K562 (cell line): ENCODE measurements at regions not wholly inside any gene's neighbourhood (a gene's known extent, or its start where the extent isn't known, plus 50 kb on each side); places are given as distances from the start of the nearest gene placed in this dataset.

Source experiments
- BMI1 ChIP-seq: fragments of 150-350 bp; IDR thresholded peaks from 2 replicates; pipeline ENCODE4 v1.6.1; 2014; ENCODE audit warnings: low read length
- CHD2 ChIP-seq: IDR thresholded peaks from 2 replicates; pipeline ENCODE4 v1.6.1; 2011; ENCODE audit warnings: low read depth, low read length
- CREB1 ChIP-seq, 2 experiments: sonication (generic) in 1 of 2; formaldehyde crosslinking in 1 of 2; IDR thresholded peaks; 2 replicates each; pipeline versions ENCODE4 v1.6.1 to v1.8.0; 2012 to 2022; ENCODE audit warnings: inconsistent platforms in 1 of 2, mild to moderate bottlenecking in 1 of 2, missing genetic modification reagents in 1 of 2, moderate library complexity in 1 of 2
- EZH2 ChIP-seq: IDR thresholded peaks from 2 replicates; pipeline ENCODE4 v1.6.1; 2012; ENCODE audit warnings: low read depth, mild to moderate bottlenecking, inconsistent platforms, low read length, borderline replicate concordance
- POLR2A ChIP-seq: fragments of 450-650 bp; conservative IDR thresholded peaks from 2 replicates; pipeline ENCODE4 v1.6.1; 2016
- RBM39 ChIP-seq: fragments of 200-400 bp; formaldehyde crosslinking; optimal IDR thresholded peaks from 2 replicates; pipeline ENCODE3; 2018; ENCODE audit warnings: low read depth, low read length
- SIN3B ChIP-seq: fragments of 450-650 bp; IDR thresholded peaks from 2 replicates; pipeline ENCODE4 v1.6.1; 2017; ENCODE audit warnings: low read depth, mild to moderate bottlenecking, moderate library complexity
- ZNF165 ChIP-seq: fragments of 250-450 bp; sonication (Bioruptor Pico); IDR thresholded peaks from 2 replicates; pipeline ENCODE4 v1.4.0; 2020; ENCODE audit warnings: borderline replicate concordance
- TF ChIP-seq, protein P1 (sequence below): sonication (generic); formaldehyde crosslinking; IDR thresholded peaks from 2 replicates; pipeline ENCODE4 v1.8.1; 2023; ENCODE audit warnings: mild to moderate bottlenecking, missing genetic modification reagents
- TF ChIP-seq, protein P2 (sequence below): fragments of 250-450 bp; sonication (Bioruptor Pico); IDR thresholded peaks from 2 replicates; pipeline ENCODE4 v1.5.0; 2021; ENCODE audit warnings: mild to moderate bottlenecking, borderline replicate concordance
- TF ChIP-seq, protein P3 (sequence below), 2 experiments: fragments of 450-650 bp; formaldehyde crosslinking in 1 of 2; IDR thresholded peaks; 2 replicates each; pipeline versions ENCODE4 v1.4.0 to v1.6.1; 2014 to 2020; ENCODE audit warnings: mild to moderate bottlenecking in 2 of 2, borderline replicate concordance in 1 of 2, low read depth in 1 of 2
- TF ChIP-seq, protein P4 (sequence below): IDR thresholded peaks from 2 replicates; pipeline ENCODE4 v1.6.1; 2016; ENCODE audit warnings: missing genetic modification characterization, missing compliant biosample characterization

DNA sequence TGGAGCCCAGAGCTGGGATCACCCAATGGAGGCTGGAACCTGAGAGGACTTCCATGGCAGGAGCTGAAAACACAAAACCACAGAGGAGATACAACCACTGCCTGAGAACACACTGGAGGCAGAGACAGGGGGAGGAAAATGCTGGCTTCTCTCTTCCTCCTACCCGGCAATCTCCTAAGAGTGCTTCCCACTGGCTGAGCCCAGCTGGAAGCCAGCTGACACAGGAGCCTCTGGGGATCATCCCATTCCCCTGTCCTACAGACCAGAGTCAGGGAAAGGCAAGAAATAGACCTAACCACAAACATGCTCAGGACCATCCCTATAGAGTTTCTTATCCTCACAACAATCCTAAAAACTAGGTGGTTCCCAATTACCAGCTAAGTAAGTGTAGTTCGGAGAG, 112.4 kb upstream of the CDH5 start:
- TF ChIP-seq, protein P1, sequence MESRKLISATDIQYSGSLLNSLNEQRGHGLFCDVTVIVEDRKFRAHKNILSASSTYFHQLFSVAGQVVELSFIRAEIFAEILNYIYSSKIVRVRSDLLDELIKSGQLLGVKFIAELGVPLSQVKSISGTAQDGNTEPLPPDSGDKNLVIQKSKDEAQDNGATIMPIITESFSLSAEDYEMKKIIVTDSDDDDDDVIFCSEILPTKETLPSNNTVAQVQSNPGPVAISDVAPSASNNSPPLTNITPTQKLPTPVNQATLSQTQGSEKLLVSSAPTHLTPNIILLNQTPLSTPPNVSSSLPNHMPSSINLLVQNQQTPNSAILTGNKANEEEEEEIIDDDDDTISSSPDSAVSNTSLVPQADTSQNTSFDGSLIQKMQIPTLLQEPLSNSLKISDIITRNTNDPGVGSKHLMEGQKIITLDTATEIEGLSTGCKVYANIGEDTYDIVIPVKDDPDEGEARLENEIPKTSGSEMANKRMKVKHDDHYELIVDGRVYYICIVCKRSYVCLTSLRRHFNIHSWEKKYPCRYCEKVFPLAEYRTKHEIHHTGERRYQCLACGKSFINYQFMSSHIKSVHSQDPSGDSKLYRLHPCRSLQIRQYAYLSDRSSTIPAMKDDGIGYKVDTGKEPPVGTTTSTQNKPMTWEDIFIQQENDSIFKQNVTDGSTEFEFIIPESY: no peak
- TF ChIP-seq RBM39 (no peak), SIN3B (no peak), EZH2 (no peak), CREB1 (IDR thresholded peaks at IDR 0.05) (no peak), CREB1 (CRISPR knock-in tag; IDR thresholded peaks at IDR 0.05) (no peak), BMI1 (no peak), POLR2A (no peak), ZNF165 (CRISPR knock-in tag) (no peak), CHD2 (no peak)
- TF ChIP-seq, protein P2, sequence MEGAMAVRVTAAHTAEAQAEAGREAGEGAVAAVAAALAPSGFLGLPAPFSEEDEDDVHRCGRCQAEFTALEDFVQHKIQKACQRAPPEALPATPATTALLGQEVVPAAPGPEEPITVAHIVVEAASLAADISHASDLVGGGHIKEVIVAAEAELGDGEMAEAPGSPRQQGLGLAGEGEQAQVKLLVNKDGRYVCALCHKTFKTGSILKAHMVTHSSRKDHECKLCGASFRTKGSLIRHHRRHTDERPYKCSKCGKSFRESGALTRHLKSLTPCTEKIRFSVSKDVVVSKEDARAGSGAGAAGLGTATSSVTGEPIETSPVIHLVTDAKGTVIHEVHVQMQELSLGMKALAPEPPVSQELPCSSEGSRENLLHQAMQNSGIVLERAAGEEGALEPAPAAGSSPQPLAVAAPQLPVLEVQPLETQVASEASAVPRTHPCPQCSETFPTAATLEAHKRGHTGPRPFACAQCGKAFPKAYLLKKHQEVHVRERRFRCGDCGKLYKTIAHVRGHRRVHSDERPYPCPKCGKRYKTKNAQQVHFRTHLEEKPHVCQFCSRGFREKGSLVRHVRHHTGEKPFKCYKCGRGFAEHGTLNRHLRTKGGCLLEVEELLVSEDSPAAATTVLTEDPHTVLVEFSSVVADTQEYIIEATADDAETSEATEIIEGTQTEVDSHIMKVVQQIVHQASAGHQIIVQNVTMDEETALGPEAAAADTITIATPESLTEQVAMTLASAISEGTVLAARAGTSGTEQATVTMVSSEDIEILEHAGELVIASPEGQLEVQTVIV (CRISPR knock-in tag): no peak
- TF ChIP-seq, protein P3, sequence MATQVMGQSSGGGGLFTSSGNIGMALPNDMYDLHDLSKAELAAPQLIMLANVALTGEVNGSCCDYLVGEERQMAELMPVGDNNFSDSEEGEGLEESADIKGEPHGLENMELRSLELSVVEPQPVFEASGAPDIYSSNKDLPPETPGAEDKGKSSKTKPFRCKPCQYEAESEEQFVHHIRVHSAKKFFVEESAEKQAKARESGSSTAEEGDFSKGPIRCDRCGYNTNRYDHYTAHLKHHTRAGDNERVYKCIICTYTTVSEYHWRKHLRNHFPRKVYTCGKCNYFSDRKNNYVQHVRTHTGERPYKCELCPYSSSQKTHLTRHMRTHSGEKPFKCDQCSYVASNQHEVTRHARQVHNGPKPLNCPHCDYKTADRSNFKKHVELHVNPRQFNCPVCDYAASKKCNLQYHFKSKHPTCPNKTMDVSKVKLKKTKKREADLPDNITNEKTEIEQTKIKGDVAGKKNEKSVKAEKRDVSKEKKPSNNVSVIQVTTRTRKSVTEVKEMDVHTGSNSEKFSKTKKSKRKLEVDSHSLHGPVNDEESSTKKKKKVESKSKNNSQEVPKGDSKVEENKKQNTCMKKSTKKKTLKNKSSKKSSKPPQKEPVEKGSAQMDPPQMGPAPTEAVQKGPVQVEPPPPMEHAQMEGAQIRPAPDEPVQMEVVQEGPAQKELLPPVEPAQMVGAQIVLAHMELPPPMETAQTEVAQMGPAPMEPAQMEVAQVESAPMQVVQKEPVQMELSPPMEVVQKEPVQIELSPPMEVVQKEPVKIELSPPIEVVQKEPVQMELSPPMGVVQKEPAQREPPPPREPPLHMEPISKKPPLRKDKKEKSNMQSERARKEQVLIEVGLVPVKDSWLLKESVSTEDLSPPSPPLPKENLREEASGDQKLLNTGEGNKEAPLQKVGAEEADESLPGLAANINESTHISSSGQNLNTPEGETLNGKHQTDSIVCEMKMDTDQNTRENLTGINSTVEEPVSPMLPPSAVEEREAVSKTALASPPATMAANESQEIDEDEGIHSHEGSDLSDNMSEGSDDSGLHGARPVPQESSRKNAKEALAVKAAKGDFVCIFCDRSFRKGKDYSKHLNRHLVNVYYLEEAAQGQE (IDR thresholded peaks at IDR 0.05; ENCODE audit: borderline replicate concordance): no peak
- TF ChIP-seq, protein P3 (CRISPR knock-in tag; IDR thresholded peaks at IDR 0.05; ENCODE audit: low read depth): no peak
- TF ChIP-seq, protein P4, sequence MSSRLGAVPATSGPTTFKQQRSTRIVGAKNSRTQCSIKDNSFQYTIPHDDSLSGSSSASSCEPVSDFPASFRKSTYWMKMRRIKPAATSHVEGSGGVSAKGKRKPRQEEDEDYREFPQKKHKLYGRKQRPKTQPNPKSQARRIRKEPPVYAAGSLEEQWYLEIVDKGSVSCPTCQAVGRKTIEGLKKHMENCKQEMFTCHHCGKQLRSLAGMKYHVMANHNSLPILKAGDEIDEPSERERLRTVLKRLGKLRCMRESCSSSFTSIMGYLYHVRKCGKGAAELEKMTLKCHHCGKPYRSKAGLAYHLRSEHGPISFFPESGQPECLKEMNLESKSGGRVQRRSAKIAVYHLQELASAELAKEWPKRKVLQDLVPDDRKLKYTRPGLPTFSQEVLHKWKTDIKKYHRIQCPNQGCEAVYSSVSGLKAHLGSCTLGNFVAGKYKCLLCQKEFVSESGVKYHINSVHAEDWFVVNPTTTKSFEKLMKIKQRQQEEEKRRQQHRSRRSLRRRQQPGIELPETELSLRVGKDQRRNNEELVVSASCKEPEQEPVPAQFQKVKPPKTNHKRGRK (tag): no peak
